BLaER1 treated with 17β-estradiol and CSF1 and Interleukin-3, amounts not matched to agents 10 nM and 100 nM (cell line): ENCODE measurements at regions not wholly inside any gene's neighbourhood (a gene's known extent, or its start where the extent isn't known, plus 50 kb on each side); places are given as distances from the start of the nearest gene placed in this dataset.
"Not testable (repeated sequence)": the region's sequence is repeated elsewhere in the genome, so short reads cannot be mapped to it uniquely, and the experiment has no call there.

Source experiments
- H3K27ac ChIP-seq, 11 experiments: shearing (Covaris generic); formaldehyde crosslinking; 2 replicates each; pipeline ENCODE4 v1.8.1; 2022
- H3K27me3 ChIP-seq, 11 experiments: shearing (Covaris generic); formaldehyde crosslinking; 2 replicates each; pipeline ENCODE4 v1.8.1; 2022
- H3K36me3 ChIP-seq, 11 experiments: shearing (Covaris generic); formaldehyde crosslinking; 2 replicates each; pipeline ENCODE4 v1.8.1; 2022
- H3K4me1 ChIP-seq, 10 experiments: shearing (Covaris generic); formaldehyde crosslinking; 2 replicates each; pipeline ENCODE4 v1.8.1; 2022
- H3K4me2 ChIP-seq, 11 experiments: shearing (Covaris generic); formaldehyde crosslinking; 2 replicates each; pipeline ENCODE4 v1.8.1; 2022
- H3K4me3 ChIP-seq, 10 experiments: shearing (Covaris generic); formaldehyde crosslinking; 2 replicates each; pipeline ENCODE4 v1.8.1; 2022
- H3K9ac ChIP-seq, 11 experiments: shearing (Covaris generic); formaldehyde crosslinking; 2 replicates each; pipeline ENCODE4 v1.8.1; 2022
- H3K9me3 ChIP-seq, 11 experiments: shearing (Covaris generic); formaldehyde crosslinking; replicated peaks in 1 of 11; 2 replicates each; pipeline ENCODE4 v1.8.1; 2022
- H4K20me1 ChIP-seq, 11 experiments: shearing (Covaris generic); formaldehyde crosslinking; 2 replicates each; pipeline ENCODE4 v1.8.1; 2022
- Cebpa-rat ChIP-seq, 11 experiments: shearing (Covaris generic); IDR thresholded peaks; 2 replicates each; pipeline ENCODE4 v1.8.1; 2022

DNA sequence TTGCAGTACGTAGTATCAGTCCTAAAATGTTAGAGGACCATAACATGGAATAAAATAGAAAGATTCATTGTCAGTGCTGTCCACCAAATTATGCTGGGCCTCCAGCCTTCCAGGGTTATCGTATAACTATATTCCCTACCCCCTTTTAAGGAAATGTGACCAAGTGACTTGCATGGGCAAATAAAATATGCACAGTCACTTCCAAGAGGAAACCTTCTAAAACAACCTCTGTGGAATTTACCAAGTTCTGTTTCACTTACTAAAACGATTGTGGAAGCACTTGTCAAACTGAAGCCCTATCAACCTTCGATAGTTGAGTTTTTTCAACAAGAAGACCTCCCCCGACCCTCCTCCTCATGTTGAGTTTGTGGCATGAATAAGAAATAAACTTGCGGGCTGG is 345.4 kb upstream of the C16orf82 start:
- H3K27me3 ChIP-seq, result no peaks in the 10 kb centered on the region
- H3K9me3 ChIP-seq, result no peaks in the 10 kb centered on the region; a peak in 1 of 22 replicates
- H3K9ac ChIP-seq, result no peak overlapping the region
- TF ChIP-seq Cebpa-rat (IDR thresholded peaks at IDR 0.05), result no peak
- peaks cover 0 to 13% (median 10%) of the 10 kb centered on the region in 10 experiments; a peak in 15 of 20 replicates for H3K4me1 ChIP-seq
- no peaks in the 10 kb centered on the region for H4K20me1 ChIP-seq
- H3K4me3 ChIP-seq, result no peak overlapping the region
- H3K36me3 ChIP-seq, result no peaks in the 10 kb centered on the region
- H3K27ac ChIP-seq, result no peak overlapping the region
- H3K4me2 ChIP-seq, result peak overlapping the region in 1 of 11 experiments; percentile 25; a peak in 2 of 22 replicates

DNA sequence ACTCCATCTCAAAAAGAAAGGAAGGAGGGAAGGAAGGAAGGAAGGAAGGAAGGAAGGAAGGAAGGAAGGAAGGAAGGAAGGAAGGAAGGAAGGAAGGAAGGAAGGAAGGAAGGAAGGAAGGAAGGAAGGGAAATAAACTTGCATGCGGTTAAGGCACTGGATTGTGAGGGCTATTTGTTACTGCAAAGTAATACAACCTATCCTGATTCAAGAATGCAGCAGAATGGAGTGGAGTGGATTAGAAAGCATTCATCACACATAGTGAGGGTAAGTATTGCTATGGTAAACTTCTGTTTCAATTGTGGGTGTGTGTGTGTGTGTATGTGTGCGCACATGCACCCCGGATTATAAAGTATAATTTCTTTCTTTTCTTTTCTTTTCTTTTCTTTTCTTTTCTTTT is 344.8 kb upstream of the C16orf82 start:
- not testable (repeated sequence) for H3K9me3 ChIP-seq, H3K4me3 ChIP-seq, H3K9ac ChIP-seq, H3K36me3 ChIP-seq, H3K4me2 ChIP-seq, H3K27ac ChIP-seq, H4K20me1 ChIP-seq, H3K27me3 ChIP-seq
- H3K4me1 ChIP-seq, result peaks cover 0 to 13% (median 10%) of the 10 kb centered on the region in 10 experiments; a peak in 15 of 20 replicates

DNA sequence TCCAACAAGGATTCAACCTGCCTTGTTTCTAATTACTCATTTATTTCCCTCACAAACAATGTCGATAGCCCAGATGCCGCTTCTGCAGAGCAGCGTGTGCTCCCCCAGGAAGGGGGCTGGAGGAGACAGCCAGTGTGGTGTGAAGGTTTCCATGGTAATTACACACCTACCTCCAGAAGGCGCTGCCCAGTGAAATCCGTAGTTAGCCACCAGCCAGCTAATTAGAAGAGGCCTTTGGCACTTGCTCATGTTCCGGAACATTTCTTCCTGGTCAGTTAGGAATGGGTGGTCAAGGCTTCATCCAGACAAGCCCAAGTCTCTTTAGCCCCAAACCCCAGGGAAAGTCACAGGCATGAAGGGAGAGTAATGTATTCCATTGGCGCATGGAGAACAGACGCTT is 342.5 kb upstream of the C16orf82 start:
- no peak for TF ChIP-seq Cebpa-rat (IDR thresholded peaks at IDR 0.05)
- no peaks in the 10 kb centered on the region; a peak in 1 of 22 replicates for H3K9me3 ChIP-seq

DNA sequence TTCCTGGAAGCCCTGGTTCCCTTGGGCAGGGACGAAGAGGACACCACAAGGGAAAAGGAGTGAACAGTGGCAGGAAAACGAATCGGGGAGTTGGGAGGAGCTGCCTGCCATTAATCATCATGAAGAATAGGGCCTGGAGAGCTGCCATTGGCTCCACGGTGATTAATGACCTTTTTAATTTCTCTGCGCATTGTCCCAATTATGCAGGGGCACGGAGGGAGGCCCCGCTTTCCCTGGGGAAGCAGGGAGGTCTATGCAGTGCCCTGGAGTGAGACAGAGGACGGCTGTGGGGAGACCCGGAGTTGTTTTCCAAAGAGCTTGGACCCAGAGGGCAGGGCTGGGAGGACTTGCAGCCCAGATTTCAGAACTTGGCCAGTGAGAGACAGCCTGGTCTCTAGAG is 338.9 kb upstream of the C16orf82 start:
- no peaks in the 10 kb centered on the region for H3K4me1 ChIP-seq
- H3K9me3 ChIP-seq, result no peaks in the 10 kb centered on the region
- no peaks in the 10 kb centered on the region for H3K36me3 ChIP-seq
- H3K27ac ChIP-seq, result no peak overlapping the region
- TF ChIP-seq Cebpa-rat (IDR thresholded peaks at IDR 0.05), result no peak
- no peak overlapping the region for H3K4me3 ChIP-seq
- H3K4me2 ChIP-seq, result no peak overlapping the region
- H3K9ac ChIP-seq, result no peak overlapping the region
- no peaks in the 10 kb centered on the region for H3K27me3 ChIP-seq
- no peaks in the 10 kb centered on the region for H4K20me1 ChIP-seq

More for the DNA sequence above, 342.5 kb upstream of the C16orf82 start:
- Histone ChIP-seq H3K27ac (no peak overlapping the region), H3K9ac (no peak overlapping the region), H3K4me2 (no peak overlapping the region), H3K27me3 (no peaks in the 10 kb centered on the region), H3K4me1 (peaks cover 0 to 5% (median 0%) of the 10 kb centered on the region in 10 experiments; a peak in 1 of 20 replicates), H4K20me1 (no peaks in the 10 kb centered on the region), H3K36me3 (no peaks in the 10 kb centered on the region), H3K4me3 (no peak overlapping the region)

DNA sequence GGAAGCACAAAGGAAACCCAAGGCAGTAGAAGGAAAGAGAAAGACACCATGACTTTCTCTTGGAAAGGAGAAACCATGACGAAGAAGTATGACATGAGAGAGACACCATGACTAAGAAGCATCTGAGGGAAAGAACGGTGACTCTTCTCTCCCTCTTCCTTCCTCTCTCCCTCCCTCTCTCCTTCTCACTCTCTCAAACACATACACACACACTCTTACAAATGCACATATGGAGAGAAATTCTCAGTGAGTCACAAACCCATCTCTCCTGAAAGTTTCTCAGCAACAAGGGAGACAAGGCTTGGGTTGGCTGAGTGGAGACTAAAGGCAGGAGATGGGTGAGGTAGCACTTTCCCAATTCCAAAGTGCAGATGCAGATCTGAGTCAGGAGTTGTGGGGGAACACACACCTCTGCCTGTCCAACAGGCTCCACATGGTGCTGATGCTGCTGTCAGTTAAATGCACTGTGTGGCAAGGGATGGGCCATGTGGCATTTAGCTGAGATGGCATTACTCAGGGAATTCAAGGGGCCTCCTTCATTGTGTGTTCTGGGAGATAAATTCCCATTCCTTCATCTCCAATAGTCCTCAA is 336.7 kb upstream of the C16orf82 start:
- no peaks in the 10 kb centered on the region for H4K20me1 ChIP-seq
- no peaks in the 10 kb centered on the region for H3K36me3 ChIP-seq
- no peak overlapping the region for H3K27ac ChIP-seq
- H3K27me3 ChIP-seq, result no peaks in the 10 kb centered on the region
- H3K4me1 ChIP-seq, result no peaks in the 10 kb centered on the region
- H3K4me2 ChIP-seq, result no peak overlapping the region
- H3K9ac ChIP-seq, result no peak overlapping the region
- no peak overlapping the region for H3K4me3 ChIP-seq
- H3K9me3 ChIP-seq, result no peaks in the 10 kb centered on the region
- TF ChIP-seq Cebpa-rat (IDR thresholded peaks at IDR 0.05), result no peak

DNA sequence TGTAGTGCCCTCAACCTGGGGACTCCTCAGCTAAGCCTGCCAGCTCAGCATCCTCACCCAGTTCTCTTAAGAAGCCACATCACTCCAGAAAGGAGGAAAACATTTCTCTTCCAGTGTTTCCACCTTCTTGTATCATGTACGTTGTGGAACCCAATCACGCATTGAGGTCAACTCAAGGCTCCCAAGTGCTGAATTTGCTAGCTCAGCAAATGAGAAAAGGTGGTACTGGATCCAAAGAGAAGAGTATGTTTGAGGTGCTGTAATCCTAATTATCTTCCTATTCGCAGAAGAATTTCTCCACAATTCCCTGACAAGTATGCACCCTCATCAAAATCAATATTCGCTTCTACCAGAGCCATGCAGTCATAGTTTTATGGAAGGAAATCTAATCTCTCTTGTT is 335.0 kb upstream of the C16orf82 start:
- Histone ChIP-seq H3K9ac (no peak overlapping the region), H3K4me3 (no peak overlapping the region), H3K36me3 (no peaks in the 10 kb centered on the region), H3K9me3 (no peaks in the 10 kb centered on the region), H3K27me3 (no peaks in the 10 kb centered on the region), H3K4me1 (no peaks in the 10 kb centered on the region), H3K27ac (no peak overlapping the region), H4K20me1 (no peaks in the 10 kb centered on the region), H3K4me2 (no peak overlapping the region)
- TF ChIP-seq Cebpa-rat (IDR thresholded peaks at IDR 0.05), result no peak

DNA sequence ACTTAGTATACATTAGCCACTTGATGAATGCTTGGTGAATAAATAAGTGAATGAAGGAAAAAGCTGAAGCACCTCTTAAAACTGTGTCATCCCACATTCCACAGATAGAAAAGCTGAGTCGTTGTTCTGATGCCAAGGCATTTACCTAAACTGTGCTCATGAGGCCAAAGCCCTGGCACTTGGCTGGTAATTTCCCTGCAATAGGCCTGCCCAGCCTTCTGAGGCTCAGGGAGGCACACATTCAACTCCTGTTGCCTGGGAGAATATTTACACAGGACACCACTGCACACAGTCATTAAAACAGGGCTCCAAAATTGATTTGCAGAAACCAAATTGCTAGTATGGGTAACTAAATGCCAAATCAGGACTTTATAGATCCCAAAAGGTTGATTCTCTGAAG is 333.0 kb upstream of the C16orf82 start:
- Histone ChIP-seq H3K27me3 (no peaks in the 10 kb centered on the region), H3K36me3 (no peaks in the 10 kb centered on the region), H3K4me1 (no peaks in the 10 kb centered on the region), H3K27ac (no peak overlapping the region), H3K9me3 (no peaks in the 10 kb centered on the region), H4K20me1 (no peaks in the 10 kb centered on the region), H3K4me2 (no peak overlapping the region), H3K9ac (no peak overlapping the region), H3K4me3 (no peak overlapping the region)
- no peak for TF ChIP-seq Cebpa-rat (IDR thresholded peaks at IDR 0.05)

DNA sequence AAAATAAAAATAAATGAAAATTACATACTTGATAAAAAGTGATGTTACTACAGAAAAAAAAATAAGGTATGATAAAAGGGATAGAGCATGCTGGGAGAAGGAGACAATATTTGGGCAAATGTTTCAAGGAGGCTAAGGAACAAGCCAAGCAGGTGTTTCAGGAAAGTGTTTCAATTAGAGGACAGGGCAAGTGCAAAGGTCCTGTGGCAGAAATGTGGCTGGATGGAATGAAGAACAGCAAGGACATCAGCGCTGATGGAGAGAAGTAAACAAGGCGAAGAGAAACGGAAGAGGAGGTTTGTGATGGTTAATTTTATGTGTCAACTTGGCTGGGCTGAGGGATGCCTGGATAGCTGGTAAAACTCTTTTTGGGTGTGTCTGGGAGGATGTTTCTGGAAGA is 331.2 kb upstream of the C16orf82 start:
- Histone ChIP-seq H3K27ac (no peak overlapping the region), H3K27me3 (no peaks in the 10 kb centered on the region), H3K4me2 (no peak overlapping the region), H3K9me3 (no peaks in the 10 kb centered on the region), H3K9ac (no peak overlapping the region), H3K4me1 (no peaks in the 10 kb centered on the region), H3K36me3 (no peaks in the 10 kb centered on the region), H4K20me1 (no peaks in the 10 kb centered on the region), H3K4me3 (no peak overlapping the region)
- no peak for TF ChIP-seq Cebpa-rat (IDR thresholded peaks at IDR 0.05)

DNA sequence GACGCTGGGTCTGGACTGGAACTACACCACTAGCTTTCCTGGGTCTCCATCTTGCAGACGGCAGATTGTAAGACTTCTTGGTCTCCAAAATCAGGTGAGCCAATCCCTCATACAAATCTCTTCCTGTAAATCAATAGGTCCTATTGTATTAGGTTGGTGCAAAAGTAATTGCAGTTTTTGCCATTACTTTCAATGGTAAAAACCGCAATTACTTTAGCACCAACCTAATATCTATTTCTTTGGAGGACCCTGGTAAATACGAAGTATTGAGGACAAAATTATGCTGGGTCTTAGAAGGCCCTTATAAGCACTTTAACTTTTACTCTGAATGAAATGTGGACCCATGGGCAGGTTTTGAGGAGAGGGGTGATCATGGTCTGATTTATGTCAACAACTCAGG is 330.6 kb upstream of the C16orf82 start:
- no peak overlapping the region for H3K4me2 ChIP-seq
- no peak for TF ChIP-seq Cebpa-rat (IDR thresholded peaks at IDR 0.05)
- no peaks in the 10 kb centered on the region for H3K4me1 ChIP-seq

DNA sequence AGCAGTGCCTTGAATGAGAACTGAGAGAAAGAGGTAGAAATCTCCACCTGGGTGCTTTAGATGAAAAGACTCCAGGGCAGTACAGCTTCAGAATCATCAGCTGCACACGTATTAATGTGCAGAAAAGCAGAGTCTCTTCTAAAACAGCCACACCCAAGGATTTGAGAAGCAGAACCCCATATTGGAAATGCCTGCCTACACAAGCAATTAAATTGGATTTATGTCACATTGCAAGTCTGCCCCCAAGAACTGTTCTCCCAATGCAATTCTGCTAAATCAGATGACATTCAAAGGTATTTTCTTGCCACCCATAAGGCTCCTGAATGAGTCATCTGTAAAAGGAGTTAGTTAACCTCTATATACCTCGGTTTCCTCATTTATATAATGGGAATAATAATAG is 326.0 kb upstream of the C16orf82 start:
- TF ChIP-seq Cebpa-rat (IDR thresholded peaks at IDR 0.05), result no peak
- no peak overlapping the region for H3K9ac ChIP-seq

More for the DNA sequence above, 330.6 kb upstream of the C16orf82 start:
- H3K27ac ChIP-seq, result no peak overlapping the region
- no peaks in the 10 kb centered on the region for H3K36me3 ChIP-seq
- H3K9ac ChIP-seq, result no peak overlapping the region
- H3K27me3 ChIP-seq, result no peaks in the 10 kb centered on the region
- H4K20me1 ChIP-seq, result no peaks in the 10 kb centered on the region
- H3K4me3 ChIP-seq, result no peak overlapping the region
- H3K9me3 ChIP-seq, result no peaks in the 10 kb centered on the region

More for the DNA sequence above, 326.0 kb upstream of the C16orf82 start:
- Histone ChIP-seq H3K27me3 (no peaks in the 10 kb centered on the region), H3K4me1 (no peaks in the 10 kb centered on the region), H3K4me2 (no peak overlapping the region), H3K4me3 (no peak overlapping the region), H3K27ac (no peak overlapping the region), H3K36me3 (no peaks in the 10 kb centered on the region), H3K9me3 (no peaks in the 10 kb centered on the region), H4K20me1 (no peaks in the 10 kb centered on the region)
